A204.1 (cell line): ENCODE measurements at regions not wholly inside any gene's neighbourhood (a gene's known extent, or its start where the extent isn't known, plus 50 kb on each side); places are given as distances from the start of the nearest gene placed in this dataset.
"Not testable (repeated sequence)": the region's sequence is repeated elsewhere in the genome, so short reads cannot be mapped to it uniquely, and the experiment has no call there.

Experiments
- FAIRE-seq: peaks from 2 replicates; lab custom pipeline; 2012; peaks lifted over from hg19 to GRCh38; lab: Jason Lieb, UNC

DNA sequence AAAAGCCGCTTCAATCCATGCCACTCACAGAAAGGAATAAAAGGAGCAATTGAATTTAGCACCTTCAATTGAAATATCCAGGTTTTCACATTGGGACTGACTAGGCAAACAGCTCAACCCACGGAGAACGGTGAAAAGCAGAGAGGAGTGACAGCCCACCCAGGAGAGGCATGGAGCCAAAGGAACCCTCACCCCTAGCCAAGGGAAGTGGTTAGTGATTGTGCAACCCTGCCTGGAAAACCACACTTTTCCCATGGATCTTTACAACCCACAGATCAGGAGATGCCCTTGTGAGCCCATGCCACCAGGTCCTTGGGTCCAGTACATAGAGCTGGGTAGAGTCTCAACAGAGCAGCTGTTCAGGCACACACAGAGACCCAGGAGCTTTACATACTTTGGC is 911.8 kb downstream of the EPHA7 start:
- FAIRE-seq, result no peak

DNA sequence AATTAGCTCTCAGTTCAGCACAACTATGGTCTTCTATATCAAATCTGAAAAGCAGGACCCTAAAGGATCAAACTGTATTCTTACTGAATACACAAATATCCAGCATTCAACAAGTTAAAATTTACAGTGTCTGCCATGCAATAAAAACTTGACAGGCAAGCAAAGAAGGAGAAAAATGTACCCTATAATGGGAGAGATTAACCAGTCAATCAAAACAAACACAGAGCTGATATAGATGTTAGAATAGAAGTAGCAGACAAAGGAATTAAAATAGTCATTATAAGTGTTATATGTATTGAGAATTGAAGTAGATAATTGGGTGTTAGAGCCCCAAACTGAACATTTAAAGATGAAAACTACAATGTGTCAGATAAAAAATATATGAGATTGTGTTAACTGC is 914.9 kb downstream of the EPHA7 start:
- FAIRE-seq, result no peak

- no peak for FAIRE-seq
Measured at GRCh38 chr6:92497281-92497680, 922.1 kb downstream of the EPHA7 start.

DNA sequence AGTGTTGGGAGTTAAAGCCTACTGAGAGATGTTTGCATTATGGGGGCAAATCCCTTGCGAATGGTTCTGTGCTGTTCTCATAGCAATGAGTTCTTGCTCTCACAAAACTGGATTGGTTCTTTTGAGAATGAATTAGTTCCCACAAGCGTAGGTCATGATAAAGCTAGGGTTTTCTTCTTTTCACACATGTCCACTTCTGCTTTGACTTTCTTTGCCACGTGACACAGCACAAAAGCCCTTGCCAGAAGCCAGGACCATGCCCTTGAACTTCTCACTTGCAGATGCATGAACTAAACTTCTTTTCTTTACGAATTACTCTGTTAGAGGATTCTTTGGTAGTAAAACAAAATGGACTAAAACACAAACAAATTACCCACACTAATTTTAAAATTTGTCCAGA is 922.8 kb downstream of the EPHA7 start:
- FAIRE-seq, result no peak

DNA sequence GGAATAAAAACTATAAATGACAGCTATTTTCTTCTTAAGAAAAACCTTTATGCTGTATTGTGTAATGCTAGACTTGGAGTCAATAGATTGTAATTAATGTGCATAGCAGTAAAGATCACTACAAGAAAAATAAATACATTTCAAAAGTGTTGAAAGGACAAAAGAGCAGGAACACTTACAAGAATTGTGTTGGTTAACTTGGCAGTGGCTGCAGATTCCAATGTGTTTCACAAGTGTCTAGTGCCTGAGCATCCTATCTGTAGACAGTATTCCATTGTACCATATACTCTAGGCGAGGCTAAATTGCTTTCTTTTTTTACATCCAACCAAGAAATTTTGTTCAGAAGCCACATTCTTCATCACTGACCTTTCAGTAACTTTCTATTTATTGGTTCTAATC is 924.1 kb downstream of the EPHA7 start:
- FAIRE-seq, result no peak

- no peak for FAIRE-seq
Measured at GRCh38 chr6:92485487-92485886, 933.9 kb downstream of the EPHA7 start.

- FAIRE-seq, result no peak
Measured at GRCh38 chr6:92479831-92480230, 939.5 kb downstream of the EPHA7 start.

DNA sequence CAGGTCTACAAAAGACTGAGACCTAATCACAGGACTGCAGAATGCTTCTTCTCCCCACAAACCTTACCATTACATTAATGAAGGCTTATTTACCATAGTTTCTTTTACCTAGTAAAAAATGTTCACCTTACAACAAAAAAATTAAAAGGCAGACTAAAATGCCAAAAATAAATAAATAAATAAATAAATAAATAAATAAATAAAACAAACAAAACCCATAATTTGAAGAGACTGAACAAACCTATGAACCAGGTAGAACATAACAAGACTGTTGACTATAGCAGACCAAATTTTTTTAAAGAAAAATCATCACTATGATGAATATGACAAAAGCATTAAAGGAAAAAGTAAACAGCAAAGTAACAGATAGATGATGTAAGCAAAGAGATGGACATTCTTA is 946.3 kb downstream of the EPHA7 start:
- FAIRE-seq, result no peak

DNA sequence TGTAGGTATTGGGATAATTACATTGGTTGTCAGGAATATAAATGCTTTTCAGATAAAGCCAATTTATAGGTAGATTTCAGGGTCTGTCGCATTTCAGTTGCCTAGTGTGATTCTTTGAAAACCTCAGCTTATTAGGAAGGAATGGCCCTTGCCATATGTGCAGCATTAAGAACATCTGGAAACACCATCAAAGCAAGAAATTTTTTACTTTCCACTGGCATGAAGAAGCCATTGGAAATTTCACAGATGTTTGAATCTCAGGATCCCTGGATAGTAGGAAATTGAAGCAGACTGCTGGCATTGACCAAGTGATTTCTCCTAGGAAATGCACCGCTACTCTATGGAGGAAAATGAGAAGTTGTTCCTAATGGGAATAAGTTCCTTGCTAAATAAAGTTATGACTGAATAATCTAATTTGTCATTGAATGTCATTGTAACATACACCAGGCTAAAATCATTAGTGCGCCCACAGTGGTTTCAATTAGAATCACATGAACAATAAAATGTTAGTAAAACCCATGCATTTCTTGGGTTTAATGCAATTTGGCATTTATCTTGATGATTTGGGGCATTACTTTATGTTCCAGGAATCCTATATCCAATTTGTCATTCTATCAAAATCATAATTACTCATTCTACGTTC is 950.1 kb downstream of the EPHA7 start:
- FAIRE-seq, result no peak

GRCh38 chr6:92468066-92468465 is 951.3 kb downstream of the EPHA7 start:
- no peak for FAIRE-seq

GRCh38 chr6:92460133-92460532 is 959.2 kb downstream of the EPHA7 start:
- FAIRE-seq, result no peak

DNA sequence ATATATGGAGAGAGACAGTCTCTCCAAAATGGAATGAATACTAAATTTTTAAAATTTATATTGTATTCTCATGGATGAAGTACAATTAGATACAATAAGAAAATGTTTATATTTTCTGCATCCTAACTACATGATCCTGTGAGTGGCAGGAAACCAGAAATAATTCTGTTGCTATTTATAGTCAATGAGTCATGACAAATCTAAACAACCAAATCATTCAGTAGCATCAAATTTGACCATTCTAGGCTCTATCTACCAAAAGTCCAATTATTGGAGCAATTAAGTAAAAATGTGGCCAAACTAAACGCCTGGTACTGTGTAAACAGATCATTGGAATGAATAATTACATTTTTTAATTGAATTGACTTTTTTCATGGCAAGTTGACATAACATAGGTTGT is 959.8 kb downstream of the EPHA7 start:
- no peak for FAIRE-seq

DNA sequence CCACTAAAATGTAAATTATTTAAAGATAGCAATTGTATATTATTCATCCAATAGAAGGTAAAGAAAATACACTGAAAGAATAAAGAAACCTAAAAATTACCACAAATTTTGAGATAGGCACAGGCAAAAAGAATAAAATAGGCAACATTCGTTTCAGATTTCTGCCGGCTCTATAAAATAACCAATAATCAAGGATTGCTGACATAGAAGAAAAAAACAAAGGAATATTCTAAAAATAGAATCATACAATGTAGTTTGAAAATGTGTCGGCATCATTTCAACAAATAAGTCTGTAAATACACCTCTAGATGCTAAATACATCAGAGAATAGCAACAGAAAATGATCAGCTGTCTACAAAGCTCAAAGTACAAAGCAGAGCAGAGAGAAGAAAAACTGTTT is 973.3 kb downstream of the EPHA7 start:
- FAIRE-seq, result no peak

DNA sequence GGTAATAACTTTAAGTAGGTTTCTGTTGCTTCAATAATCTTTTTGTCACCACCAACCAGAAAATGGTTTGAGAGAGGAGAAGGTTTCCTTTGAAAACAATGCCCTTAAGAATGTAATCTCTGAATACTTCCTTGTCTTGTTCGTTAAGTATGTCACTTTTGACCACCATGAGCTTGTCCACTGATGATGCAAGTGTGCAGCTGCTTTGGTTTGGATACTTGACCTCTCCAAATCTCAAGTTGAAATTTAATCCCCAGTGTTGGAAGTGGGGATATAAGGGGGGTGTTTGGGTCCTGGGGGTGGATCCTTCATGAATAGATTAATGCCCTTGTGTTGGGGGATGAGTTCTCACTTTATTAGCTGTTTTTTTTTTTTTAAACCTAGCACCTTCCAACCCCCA is 985.4 kb downstream of the EPHA7 start:
- FAIRE-seq, result no peak

DNA sequence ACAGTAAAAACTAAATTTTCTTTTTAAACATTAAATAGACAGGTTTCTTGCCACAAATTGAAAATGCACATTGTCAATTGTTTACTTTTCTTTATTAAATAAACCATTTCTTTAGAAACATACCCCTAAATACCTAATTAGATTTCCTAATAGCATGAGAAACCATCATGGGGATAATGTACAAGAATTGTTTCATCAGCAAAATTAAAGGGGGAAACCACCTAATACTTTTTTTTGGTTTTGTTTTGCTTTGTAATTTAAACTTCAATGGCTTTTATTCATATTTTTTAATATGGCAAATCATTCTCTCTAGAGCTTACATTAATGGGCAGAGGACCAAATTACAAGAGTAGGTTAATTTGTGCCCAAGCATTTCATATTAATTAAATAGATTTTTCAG is 987.9 kb downstream of the EPHA7 start:
- no peak for FAIRE-seq

- no peak for FAIRE-seq
Measured at GRCh38 chr6:92428448-92428847, 990.9 kb downstream of the EPHA7 start.

- FAIRE-seq, result no peak
Measured at GRCh38 chr6:92427453-92427852, 991.9 kb downstream of the EPHA7 start.

DNA sequence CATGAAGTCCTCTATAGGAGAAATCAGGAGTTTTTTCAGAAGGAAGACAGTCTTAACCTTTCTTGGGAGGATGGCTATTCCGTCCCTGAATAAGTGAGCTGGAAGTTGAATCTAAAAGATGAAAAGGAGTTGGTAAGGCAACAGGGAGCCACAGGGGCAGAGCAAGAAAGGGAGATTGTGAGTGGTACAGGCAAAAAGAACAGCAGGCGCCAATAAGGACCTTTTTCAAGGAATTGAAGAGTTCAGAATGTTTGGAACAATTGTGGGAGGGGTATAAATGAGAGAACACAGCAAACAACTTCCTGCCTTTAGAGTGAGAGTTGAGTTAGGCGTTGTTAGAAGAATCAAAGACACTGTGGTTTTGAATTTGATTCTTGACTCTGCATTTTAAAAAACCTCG is 1003.7 kb downstream of the EPHA7 start:
- FAIRE-seq, result no peak

- FAIRE-seq, result no peak
Measured at GRCh38 chr6:92408350-92408749, 1011.0 kb downstream of the EPHA7 start.

DNA sequence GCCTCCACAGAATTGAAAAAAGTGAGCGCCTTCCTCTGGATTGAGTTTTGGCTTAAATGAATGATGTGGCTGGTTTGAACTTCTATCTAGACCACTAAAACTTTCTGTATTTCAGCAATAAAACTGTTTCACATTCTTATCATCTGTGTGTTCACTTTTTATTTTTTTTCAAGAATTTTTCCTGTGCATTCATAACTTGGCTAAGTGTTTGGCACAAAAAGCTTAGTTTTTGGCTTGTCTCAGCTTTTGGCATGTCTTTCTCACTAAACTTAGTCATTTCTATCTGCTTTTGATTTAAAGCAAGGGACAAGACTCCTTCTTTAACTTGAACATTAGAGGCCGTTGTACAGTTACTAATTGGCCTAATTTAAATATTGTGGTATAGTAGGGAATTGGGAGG is 1015.1 kb downstream of the EPHA7 start:
- FAIRE-seq, result no peak

GRCh38 chr6:92399911-92400310 is 1019.4 kb downstream of the EPHA7 start:
- FAIRE-seq, result no peak

GRCh38 chr6:92388706-92389105 is 1030.7 kb downstream of the EPHA7 start:
- FAIRE-seq, result not testable (repeated sequence)

DNA sequence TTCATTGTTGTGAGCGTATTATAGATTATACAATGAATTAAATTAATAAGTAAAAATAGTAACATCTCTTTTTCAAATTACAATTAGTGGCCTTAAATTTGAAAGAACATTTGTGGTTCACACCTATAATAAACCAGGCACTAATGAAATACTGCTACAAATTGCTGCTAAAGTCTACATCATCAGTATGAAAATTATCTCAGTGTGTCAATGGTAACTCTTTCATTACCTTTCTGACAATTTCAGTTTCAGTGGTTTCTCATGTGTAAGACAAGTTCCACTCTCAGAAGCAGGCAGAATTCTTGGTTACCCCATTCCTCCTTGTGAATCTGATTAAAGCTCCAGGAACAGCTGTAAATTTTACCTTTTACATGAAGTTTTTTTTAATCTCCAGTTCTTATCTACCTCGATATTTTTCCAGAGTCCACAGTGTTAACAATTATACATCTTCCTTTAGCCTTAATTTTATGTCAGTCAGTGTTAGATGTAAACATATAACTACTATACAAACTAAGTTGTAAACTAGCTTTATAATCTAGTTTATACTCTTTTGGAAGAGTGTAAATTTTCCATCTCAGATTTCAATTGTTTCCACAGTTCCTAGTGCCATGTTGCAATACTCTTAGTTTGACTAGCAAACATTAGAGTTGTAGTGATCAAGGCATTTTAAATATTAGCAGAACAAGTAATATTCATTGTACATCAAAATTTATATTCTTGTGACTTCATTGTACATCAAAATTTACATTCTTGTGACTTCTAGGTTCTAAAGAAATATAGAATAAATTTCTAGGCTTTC is 1038.4 kb downstream of the EPHA7 start:
- FAIRE-seq, result no peak

- no peak for FAIRE-seq
Measured at GRCh38 chr6:92377137-92377536, 1042.2 kb downstream of the EPHA7 start.
